Lung (tissue), 11 donors: ENCODE measurements at regions not wholly inside any gene's neighbourhood (a gene's known extent, or its start where the extent isn't known, plus 50 kb on each side); places are given as distances from the start of the nearest gene placed in this dataset.

Experiments
- ATAC-seq: fragments of 200-7000 bp; cut with Tn5 transposase; one replicate; pipeline ENCODE4 v1.9.1; 2020; ENCODE audit warnings: moderate number of reproducible peaks; ENCODE audit not compliant: insufficient read depth, low FRiP score
- DNase-seq, 3 donors: peaks; one replicate each; pipeline ENCODE4 v3.0.0-alpha.2; 2013 to 2017
- H3K27ac ChIP-seq, 2 donors: one replicate each; pipeline ENCODE4 v1.5.1; 2013; ENCODE audit warnings: mild to moderate bottlenecking in 2 of 2, moderate library complexity in 2 of 2, control low read depth in 1 of 2, inconsistent platforms in 1 of 2, low read depth in 1 of 2, low read length in 1 of 2
- H3K27me3 ChIP-seq, 3 donors: one replicate each; pipeline ENCODE4 v1.5.1; 2013; ENCODE audit warnings: low read length in 2 of 3; ENCODE audit not compliant: control insufficient read depth in 3 of 3, insufficient read depth in 3 of 3
- H3K36me3 ChIP-seq, 4 donors: one replicate each; pipeline ENCODE4 v1.5.1; 2013; ENCODE audit warnings: low read length in 4 of 4, mild to moderate bottlenecking in 1 of 4, moderate library complexity in 1 of 4; ENCODE audit not compliant: control insufficient read depth in 4 of 4, insufficient read depth in 4 of 4
- H3K4me1 ChIP-seq, 5 donors: one replicate each; pipeline ENCODE4 v1.5.1; 2013; ENCODE audit warnings: low read length in 5 of 5, mild to moderate bottlenecking in 2 of 5, moderate library complexity in 1 of 5; ENCODE audit not compliant: control insufficient read depth in 5 of 5, insufficient read depth in 5 of 5
- H3K4me3 ChIP-seq: one replicate; pipeline ENCODE4 v1.5.1; 2013; ENCODE audit warnings: mild to moderate bottlenecking, control low read depth, moderate library complexity
- H3K9ac ChIP-seq, 2 donors: one replicate each; pipeline ENCODE4 v1.5.1; 2013; ENCODE audit warnings: low read length in 2 of 2, control low read depth in 1 of 2; ENCODE audit not compliant: insufficient read depth in 1 of 2
- H3K9me3 ChIP-seq, 4 donors: one replicate each; pipeline ENCODE4 v1.5.1; 2013; ENCODE audit warnings: low read length in 3 of 4, mild to moderate bottlenecking in 1 of 4, moderate library complexity in 1 of 4; ENCODE audit not compliant: control insufficient read depth in 4 of 4, insufficient read depth in 3 of 4
- CTCF ChIP-seq: IDR thresholded peaks from 2 replicates; pipeline ENCODE4 v1.5.1; 2012; ENCODE audit warnings: mild to moderate bottlenecking; ENCODE audit errors: control extremely low read depth, extremely low read depth
- WGBS, 2 donors: extraction: QIAGEN DNeasy Blood & Tissue Kit; methylation state at CpG; one replicate each; pipeline ENCODE4 v1.1.7; 2013; 5-methylcytosine and 5-hydroxymethylcytosine counted together
- donor health status: control.
- donor health status: control.
- donor health status: Bipolar disorder and iron deficiency.
- donor health status: healthy.
- donor health status: DM: yes; HTN: yes; CAD: no.

DNA sequence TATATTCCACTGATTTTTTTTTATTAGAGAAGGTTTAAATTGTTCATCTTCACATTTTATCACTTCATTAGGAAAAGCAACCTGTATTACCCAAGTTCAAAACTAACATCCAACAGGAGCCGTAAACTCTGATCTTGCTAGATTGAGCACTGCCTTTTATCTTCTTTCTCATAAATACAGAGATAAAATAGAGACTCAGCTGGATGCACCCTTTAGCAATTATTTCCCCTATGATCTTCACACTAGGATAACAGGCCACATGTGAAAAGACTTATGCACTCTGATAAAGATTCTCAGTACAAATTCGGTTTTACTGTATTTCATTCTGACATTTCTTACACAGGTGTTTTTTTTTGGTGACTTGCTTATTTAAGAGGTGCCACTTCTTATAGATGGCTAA is 2438.2 kb upstream of the PCDH20 start:
- Histone ChIP-seq H3K9me3 (no peaks in the 10 kb centered on the region), H3K4me3 (no peak overlapping the region), H3K4me1 (no peaks in the 10 kb centered on the region), H3K27me3 (no peaks in the 10 kb centered on the region), H3K36me3 (no peaks in the 10 kb centered on the region), H3K27ac (no peak overlapping the region), H3K9ac (no peak overlapping the region)
- ATAC-seq = no peak
- DNase-seq = no peak
- 70 to 78% methylated on average over 2 of the region's 2 CpGs for WGBS, 2 donors
- TF ChIP-seq CTCF = no peak

- 92 to 96% methylated on average over 2 of the region's 2 CpGs for WGBS, 2 donors
Observed at GRCh38 chr13:63851526-63851925, 2435.9 kb upstream of the PCDH20 start.

DNA sequence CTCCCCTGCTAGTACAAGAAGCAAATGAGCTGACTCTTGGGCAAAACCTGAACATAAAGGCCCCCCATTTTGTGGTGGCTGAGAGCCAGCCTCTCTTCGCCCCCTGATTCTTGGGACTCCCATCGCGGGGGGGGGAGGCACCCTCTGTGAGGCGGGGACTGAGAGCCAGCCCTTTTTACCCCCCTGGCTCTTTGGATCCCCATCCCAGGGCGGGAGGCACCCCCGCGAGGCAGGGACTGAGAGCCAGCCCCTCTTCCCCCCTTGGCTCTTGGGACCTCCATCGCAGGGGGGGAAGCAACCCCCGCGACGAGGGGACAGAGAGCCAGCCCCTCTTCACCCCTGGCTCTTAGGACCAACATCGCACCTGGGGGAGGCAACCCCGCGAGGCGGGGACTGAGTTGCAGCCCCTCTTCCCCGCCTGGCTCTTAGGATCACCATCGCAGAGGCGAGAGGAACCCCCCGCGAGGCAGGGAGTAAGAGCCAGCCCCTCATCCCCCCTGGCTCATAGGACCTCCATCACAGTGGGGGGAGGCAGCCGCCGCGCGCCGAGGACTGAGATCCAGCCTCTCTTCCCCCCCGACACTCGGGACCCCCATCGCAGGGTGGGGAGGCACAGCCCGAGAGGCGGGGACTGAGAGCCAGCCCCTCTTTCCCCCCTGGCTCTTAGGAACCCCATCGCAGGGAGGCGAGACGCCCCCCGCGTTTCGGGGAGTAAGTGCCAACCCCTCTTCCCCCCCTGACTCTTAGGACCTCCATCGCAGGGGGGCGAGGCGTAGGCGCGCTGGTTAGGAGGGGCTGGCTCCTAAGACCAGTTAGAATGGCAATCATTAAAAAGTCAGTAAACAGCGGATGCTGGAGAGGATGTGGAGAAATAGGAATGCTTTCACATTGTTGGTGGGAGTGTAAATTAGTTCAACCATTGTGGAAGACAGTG is 2428.4 kb upstream of the PCDH20 start:
- DNase-seq (no peak), ATAC-seq (no peak)
- H3K9me3 ChIP-seq = peaks cover 0 to 10% (median 0%) of the 10 kb centered on the region in 4 donors
- no peak overlapping the region for H3K4me3 ChIP-seq
- no peak for TF ChIP-seq CTCF
- no peaks in the 10 kb centered on the region for H3K36me3 ChIP-seq
- no peaks in the 10 kb centered on the region for H3K27me3 ChIP-seq
- H3K27ac ChIP-seq = no peak overlapping the region
- peaks cover 0 to 10% (median 0%) of the 10 kb centered on the region in 5 donors for H3K4me1 ChIP-seq
- no peak overlapping the region for H3K9ac ChIP-seq
- WGBS, 2 donors = 96% methylated on average over 40 to 42 of the region's 42 CpGs

More at GRCh38 chr13:63851526-63851925, 2435.9 kb upstream of the PCDH20 start:
- TF ChIP-seq CTCF = no peak
- Histone ChIP-seq H3K9ac (no peak overlapping the region), H3K27ac (no peak overlapping the region), H3K4me3 (no peak overlapping the region), H3K4me1 (peaks cover 0 to 10% (median 0%) of the 10 kb centered on the region in 5 donors), H3K36me3 (no peaks in the 10 kb centered on the region), H3K9me3 (no peaks in the 10 kb centered on the region), H3K27me3 (no peaks in the 10 kb centered on the region)
- ATAC-seq (no peak), DNase-seq (no peak)
